Brain microvascular endothelial cell (primary cell): ENCODE measurements at regions not wholly inside any gene's neighbourhood (a gene's known extent, or its start where the extent isn't known, plus 50 kb on each side); places are given as distances from the start of the nearest gene placed in this dataset.

Experiments
- DNase-seq: peaks from one replicate; pipeline ENCODE4 v3.0.0-alpha.2; 2020
- H3K27ac ChIP-seq: fragments of 250-450 bp; sonication (Bioruptor Pico); 2 replicates; pipeline ENCODE4 v1.5.1; 2020; ENCODE audit warnings: mild to moderate bottlenecking, moderate library complexity
- H3K27me3 ChIP-seq: fragments of 250-450 bp; sonication (Bioruptor Pico); replicated peaks from 2 replicates; pipeline ENCODE4 v1.5.1; 2020; ENCODE audit warnings: mild to moderate bottlenecking
- H3K36me3 ChIP-seq: fragments of 250-450 bp; sonication (Bioruptor Pico); replicated peaks from 2 replicates; pipeline ENCODE4 v1.5.1; 2020; ENCODE audit warnings: mild to moderate bottlenecking
- H3K4me3 ChIP-seq: 2 replicates; pipeline ENCODE4 v1.5.1; 2011; ENCODE audit warnings: low read depth, mild to moderate bottlenecking, control low read depth, low read length, moderate library complexity
- CTCF ChIP-seq: IDR thresholded peaks from 2 replicates; pipeline ENCODE4 v1.5.1; 2011; ENCODE audit warnings: low read depth, mild to moderate bottlenecking, moderate library complexity, low read length, control low read depth, inconsistent platforms; ENCODE audit errors: missing control alignments
- in situ Hi-C: cut with HindIII; loops from 2 replicates; pipeline ENCODE4 v1.10.0; 2017; ENCODE audit warnings: low sequenced_read_pairs, low pct_ligation_motif_present

GRCh38 chr5:56357426-56357825 is 124.3 kb upstream of the ANKRD55 start:
- no peak for DNase-seq
- Histone ChIP-seq H3K27me3 (no peaks in the 10 kb centered on the region), H3K36me3 (no peaks in the 10 kb centered on the region), H3K27ac (no peak overlapping the region), H3K4me3 (no peak overlapping the region)
- TF ChIP-seq CTCF, result no peak
- in situ Hi-C loops, result no loop called here

GRCh38 chr5:56356836-56357160 is 123.7 kb upstream of the ANKRD55 start:
- in situ Hi-C loops, result no loop called here
- DNase-seq, result no peak
- TF ChIP-seq CTCF, result no peak
- Histone ChIP-seq H3K27me3 (no peaks in the 10 kb centered on the region), H3K4me3 (no peak overlapping the region), H3K36me3 (no peaks in the 10 kb centered on the region), H3K27ac (no peak overlapping the region)

GRCh38 chr5:56356121-56356835 is 123.1 kb upstream of the ANKRD55 start:
- H3K27ac ChIP-seq, result no peak overlapping the region
- DNase-seq, result no peak
- H3K4me3 ChIP-seq, result no peak overlapping the region
- no peaks in the 10 kb centered on the region for H3K27me3 ChIP-seq
- no peak for TF ChIP-seq CTCF
- H3K36me3 ChIP-seq, result no peaks in the 10 kb centered on the region
- in situ Hi-C loops, result no loop called here

GRCh38 chr5:56354836-56355235 is 121.7 kb upstream of the ANKRD55 start:
- Histone ChIP-seq H3K27me3 (no peaks in the 10 kb centered on the region), H3K36me3 (no peaks in the 10 kb centered on the region), H3K27ac (no peak overlapping the region), H3K4me3 (no peak overlapping the region)
- no peak for DNase-seq
- in situ Hi-C loops, result no loop called here
- TF ChIP-seq CTCF, result no peak

GRCh38 chr5:56352808-56353590 is 119.9 kb upstream of the ANKRD55 start:
- no peaks in the 10 kb centered on the region for H3K36me3 ChIP-seq
- no peak for DNase-seq
- H3K27ac ChIP-seq, result no peak overlapping the region
- in situ Hi-C loops, result no loop called here
- no peak for TF ChIP-seq CTCF
- no peak overlapping the region for H3K4me3 ChIP-seq
- no peaks in the 10 kb centered on the region for H3K27me3 ChIP-seq
